ENCODE measurements at regions not wholly inside any gene's neighbourhood (a gene's known extent, or its start where the extent isn't known, plus 50 kb on each side); places are given as distances from the start of the nearest gene placed in this dataset.

- Histone ChIP-seq H3K9me3 (ENCODE audit: control insufficient read depth, insufficient read depth, low read depth, low read length) (no peaks in the 10 kb centered on the region), H3K4me1 (ENCODE audit: control insufficient read depth, extremely low read depth, insufficient read depth, low read length) (no peaks in the 10 kb centered on the region), H2AFZ (ENCODE audit: low read length) (no peak overlapping the region), H3K4me3 (replicated peaks in 1 of 4; ENCODE audit: control extremely low read depth in 1 of 4, insufficient read depth in 1 of 4, low read depth in 3 of 4, low read length in 4 of 4) (no peak overlapping the region), H3K27me3 (ENCODE audit: control insufficient read depth, insufficient read depth, low read length) (peaks cover 5% of the 10 kb centered on the region), H3K36me3 (ENCODE audit: control insufficient read depth, insufficient read depth, low read length) (no peaks in the 10 kb centered on the region), H3K4me2 (ENCODE audit: extremely low read depth, insufficient read depth, low read length) (no peak overlapping the region), H4K20me1 (ENCODE audit: control insufficient read depth, extremely low read depth, insufficient read depth, low read length) (no peaks in the 10 kb centered on the region), H3K79me2 (ENCODE audit: control insufficient read depth, insufficient read depth, low read length) (no peaks in the 10 kb centered on the region), H3K9ac (ENCODE audit: insufficient read depth, low read length) (no peak overlapping the region), H3K27ac (ENCODE audit: insufficient read depth, low read length) (no peak overlapping the region)
- TF ChIP-seq EZH2 (IDR thresholded peaks at IDR 0.05; ENCODE audit: low read length, missing control alignments) (no peak), CTCF (conservative IDR thresholded peaks at IDR 0.05 in 1 of 2, IDR thresholded peaks at IDR 0.05 in 1 of 2; ENCODE audit: low read depth in 1 of 2, low read length in 2 of 2) (no peak)
- DNase-seq (ENCODE audit: low read depth in 2 of 2), result no peak
Observed at GRCh38 chr2:120432976-120433815, 87.3 kb downstream of the INHBB start.

GRCh38 chr2:120433816-120434290 is 87.9 kb downstream of the INHBB start:
- no peaks in the 10 kb centered on the region for H3K4me1 ChIP-seq (ENCODE audit: control insufficient read depth, extremely low read depth, insufficient read depth, low read length)
- H4K20me1 ChIP-seq (ENCODE audit: control insufficient read depth, extremely low read depth, insufficient read depth, low read length), result no peaks in the 10 kb centered on the region
- TF ChIP-seq EZH2 (IDR thresholded peaks at IDR 0.05; ENCODE audit: low read length, missing control alignments), result no peak
- TF ChIP-seq CTCF (conservative IDR thresholded peaks at IDR 0.05 in 1 of 2, IDR thresholded peaks at IDR 0.05 in 1 of 2; ENCODE audit: low read depth in 1 of 2, low read length in 2 of 2), result no peak
- no peaks in the 10 kb centered on the region for H3K36me3 ChIP-seq (ENCODE audit: control insufficient read depth, insufficient read depth, low read length)
- no peaks in the 10 kb centered on the region for H3K79me2 ChIP-seq (ENCODE audit: control insufficient read depth, insufficient read depth, low read length)
- H2AFZ ChIP-seq (ENCODE audit: low read length), result no peak overlapping the region
- peaks cover 5% of the 10 kb centered on the region for H3K27me3 ChIP-seq (ENCODE audit: control insufficient read depth, insufficient read depth, low read length)
- H3K9ac ChIP-seq (ENCODE audit: insufficient read depth, low read length), result no peak overlapping the region
- no peak overlapping the region for H3K4me3 ChIP-seq (replicated peaks in 1 of 4; ENCODE audit: control extremely low read depth in 1 of 4, insufficient read depth in 1 of 4, low read depth in 3 of 4, low read length in 4 of 4)
- H3K27ac ChIP-seq (ENCODE audit: insufficient read depth, low read length), result no peak overlapping the region
- no peaks in the 10 kb centered on the region for H3K9me3 ChIP-seq (ENCODE audit: control insufficient read depth, insufficient read depth, low read depth, low read length)
- H3K4me2 ChIP-seq (ENCODE audit: extremely low read depth, insufficient read depth, low read length), result no peak overlapping the region
- no peak for DNase-seq (ENCODE audit: low read depth in 2 of 2)

- Histone ChIP-seq H3K79me2 (ENCODE audit: control insufficient read depth, insufficient read depth, low read length) (no peaks in the 10 kb centered on the region), H3K36me3 (ENCODE audit: control insufficient read depth, insufficient read depth, low read length) (no peaks in the 10 kb centered on the region), H3K4me2 (ENCODE audit: extremely low read depth, insufficient read depth, low read length) (no peak overlapping the region), H3K9me3 (ENCODE audit: control insufficient read depth, insufficient read depth, low read depth, low read length) (no peaks in the 10 kb centered on the region), H3K4me3 (replicated peaks in 1 of 4; ENCODE audit: control extremely low read depth in 1 of 4, insufficient read depth in 1 of 4, low read depth in 3 of 4, low read length in 4 of 4) (no peak overlapping the region), H3K4me1 (ENCODE audit: control insufficient read depth, extremely low read depth, insufficient read depth, low read length) (no peaks in the 10 kb centered on the region), H2AFZ (ENCODE audit: low read length) (no peak overlapping the region), H3K27ac (ENCODE audit: insufficient read depth, low read length) (no peak overlapping the region), H3K27me3 (ENCODE audit: control insufficient read depth, insufficient read depth, low read length) (peaks cover 5% of the 10 kb centered on the region), H3K9ac (ENCODE audit: insufficient read depth, low read length) (no peak overlapping the region), H4K20me1 (ENCODE audit: control insufficient read depth, extremely low read depth, insufficient read depth, low read length) (no peaks in the 10 kb centered on the region)
- TF ChIP-seq EZH2 (IDR thresholded peaks at IDR 0.05; ENCODE audit: low read length, missing control alignments) (no peak), CTCF (conservative IDR thresholded peaks at IDR 0.05 in 1 of 2, IDR thresholded peaks at IDR 0.05 in 1 of 2; ENCODE audit: low read depth in 1 of 2, low read length in 2 of 2) (no peak)
- DNase-seq (ENCODE audit: low read depth in 2 of 2), result peak in 1 of 2 donors; percentile 6
Observed at GRCh38 chr2:120434492-120435308, 88.8 kb downstream of the INHBB start.
